Iris pigment epithelial cell (primary cell): ENCODE measurements at regions not wholly inside any gene's neighbourhood (a gene's known extent, or its start where the extent isn't known, plus 50 kb on each side); places are given as distances from the start of the nearest gene placed in this dataset.
A peak's percentile ranks its signal among the peaks of the same experiment; 100 is the strongest.

Experiments used
- DNase-seq: peaks from one replicate; pipeline ENCODE4 v3.0.0-alpha.2; 2011; ENCODE audit warnings: low read depth

DNA sequence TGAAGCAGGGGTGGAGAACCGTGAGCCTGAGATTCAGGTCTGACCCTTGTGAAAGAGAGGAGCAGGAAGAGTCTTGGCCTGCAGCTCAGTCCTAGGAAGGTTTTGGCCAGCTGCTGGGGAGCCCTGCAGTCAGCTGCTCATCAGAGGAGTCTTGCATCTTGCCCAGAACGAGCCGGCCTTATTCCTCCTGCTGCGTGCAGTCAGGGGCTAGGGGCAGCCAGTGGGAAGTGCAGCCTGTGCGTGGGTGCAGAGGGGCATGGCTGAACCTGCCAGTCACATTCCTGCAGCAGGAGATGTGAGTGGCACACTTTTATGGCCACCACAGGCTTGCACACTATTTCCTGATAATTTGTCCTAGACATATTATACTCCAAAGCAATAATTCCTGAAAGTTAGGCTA is 278.7 kb downstream of the NPR3 start:
- no peak for DNase-seq

DNA sequence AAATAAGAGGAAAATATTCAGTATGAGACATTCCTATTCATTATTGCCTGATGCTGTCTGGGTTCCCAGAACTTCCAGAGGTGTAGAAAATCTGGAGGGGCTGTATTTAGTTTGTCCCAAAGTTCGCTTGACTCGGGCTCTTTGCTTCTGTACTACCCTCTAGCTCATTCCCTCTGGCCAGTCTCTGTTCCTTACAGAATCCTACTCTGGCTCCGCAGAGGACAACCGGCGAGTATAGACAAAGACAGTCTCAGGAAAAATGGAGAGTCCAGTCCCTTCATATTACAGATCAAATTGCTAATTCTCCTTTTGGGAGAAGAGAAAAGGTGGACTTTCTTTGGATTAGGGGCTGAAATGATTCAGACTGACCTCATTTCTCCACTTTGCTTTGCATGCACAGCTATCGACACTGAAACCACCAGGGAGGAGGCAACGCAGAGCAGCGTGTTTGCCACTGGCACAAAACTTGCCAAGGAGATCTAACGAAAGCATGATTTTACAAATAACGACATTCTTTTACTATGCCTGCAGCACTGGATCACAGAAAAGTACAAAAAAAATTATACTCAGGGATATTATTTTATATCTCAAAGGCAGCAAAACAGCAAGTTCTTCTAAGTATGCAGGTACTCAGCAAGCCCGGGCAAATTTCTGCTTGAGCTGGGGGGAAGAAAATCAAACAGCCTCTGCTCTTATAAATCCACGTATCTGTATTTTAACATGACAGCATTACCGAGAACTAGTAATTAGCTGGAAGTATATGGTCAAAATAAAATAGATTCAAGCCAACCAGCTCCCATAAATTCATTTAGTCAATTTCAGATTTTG is 279.7 kb downstream of the NPR3 start:
- DNase-seq: no peak

DNA sequence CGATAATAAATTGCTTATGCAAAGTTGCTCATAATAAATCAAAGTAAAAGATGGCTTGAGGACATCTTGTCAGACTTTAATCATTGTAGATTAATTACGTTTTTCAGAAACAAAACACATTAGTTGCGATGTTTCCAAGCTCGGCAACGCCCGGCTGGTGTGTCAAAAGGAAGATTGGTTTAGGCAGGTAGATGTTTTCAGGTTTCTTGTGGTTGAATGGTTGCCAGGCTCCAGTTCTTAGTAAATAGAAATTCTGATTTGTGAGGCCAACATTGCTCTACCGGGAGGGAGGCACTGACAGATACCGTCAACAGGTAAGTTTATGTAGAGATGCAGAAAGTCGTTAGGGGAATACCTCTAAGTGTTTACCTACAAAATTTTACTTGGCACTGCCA is 280.3 kb downstream of the NPR3 start:
- no peak for DNase-seq

DNA sequence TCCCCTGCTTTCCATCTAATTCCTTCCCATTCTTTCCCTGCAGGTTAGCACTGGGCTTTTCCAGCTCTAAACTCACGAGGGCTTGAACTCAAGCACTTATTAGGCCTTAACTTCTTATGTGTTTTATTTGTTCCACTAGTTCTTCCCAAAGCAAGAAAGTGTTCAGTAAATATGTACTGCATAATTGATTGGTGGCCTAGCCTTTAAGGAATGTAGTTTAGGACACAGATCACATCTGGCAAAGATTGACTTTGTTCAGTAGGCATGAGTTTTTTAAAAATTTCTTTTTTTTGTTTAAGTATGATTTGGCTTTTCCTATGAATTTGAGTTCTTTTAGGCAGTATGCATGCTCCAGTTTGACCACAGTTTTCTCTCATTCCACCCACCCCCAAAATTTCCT is 285.2 kb downstream of the NPR3 start:
- no peak for DNase-seq

DNA sequence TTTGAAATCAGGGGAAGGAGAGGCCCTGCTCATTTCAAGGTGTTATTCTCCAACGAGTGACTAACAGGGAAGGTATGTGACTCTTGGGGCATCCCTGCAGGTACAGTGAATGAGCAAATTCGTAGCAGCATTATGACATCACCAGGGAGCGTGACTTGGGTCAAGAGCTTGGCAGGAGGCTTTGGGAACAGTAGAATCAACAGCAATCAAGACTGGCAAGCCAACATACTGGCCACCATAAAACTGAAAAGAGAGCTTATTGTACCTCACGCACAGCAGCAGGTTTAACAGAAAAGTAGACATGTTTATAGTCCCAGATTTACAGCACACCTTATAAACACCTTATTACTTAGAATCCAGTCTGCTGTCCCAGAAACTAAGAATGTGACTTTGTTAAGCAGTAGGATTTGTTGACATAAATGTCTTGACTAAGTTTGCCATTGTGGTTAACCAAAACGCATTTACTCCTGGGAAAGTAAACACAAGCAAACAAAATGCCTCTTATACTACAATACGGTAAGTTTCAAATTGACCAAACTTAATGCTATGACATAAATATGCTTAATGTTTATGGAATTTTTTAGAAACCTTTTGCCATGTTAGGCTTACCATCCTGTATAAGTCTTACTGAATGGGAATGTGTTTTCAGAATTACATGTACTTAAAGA is 297.8 kb downstream of the NPR3 start:
- DNase-seq: no peak

- peak; percentile 57 for DNase-seq
These were observed 299.7 kb downstream of the NPR3 start for GRCh38 chr5:33010846-33011245.

- no peak for DNase-seq
These were observed 300.7 kb downstream of the NPR3 start for GRCh38 chr5:33011801-33012200.

GRCh38 chr5:33023649-33024048 is 312.5 kb downstream of the NPR3 start:
- peak; percentile 47 for DNase-seq

DNA sequence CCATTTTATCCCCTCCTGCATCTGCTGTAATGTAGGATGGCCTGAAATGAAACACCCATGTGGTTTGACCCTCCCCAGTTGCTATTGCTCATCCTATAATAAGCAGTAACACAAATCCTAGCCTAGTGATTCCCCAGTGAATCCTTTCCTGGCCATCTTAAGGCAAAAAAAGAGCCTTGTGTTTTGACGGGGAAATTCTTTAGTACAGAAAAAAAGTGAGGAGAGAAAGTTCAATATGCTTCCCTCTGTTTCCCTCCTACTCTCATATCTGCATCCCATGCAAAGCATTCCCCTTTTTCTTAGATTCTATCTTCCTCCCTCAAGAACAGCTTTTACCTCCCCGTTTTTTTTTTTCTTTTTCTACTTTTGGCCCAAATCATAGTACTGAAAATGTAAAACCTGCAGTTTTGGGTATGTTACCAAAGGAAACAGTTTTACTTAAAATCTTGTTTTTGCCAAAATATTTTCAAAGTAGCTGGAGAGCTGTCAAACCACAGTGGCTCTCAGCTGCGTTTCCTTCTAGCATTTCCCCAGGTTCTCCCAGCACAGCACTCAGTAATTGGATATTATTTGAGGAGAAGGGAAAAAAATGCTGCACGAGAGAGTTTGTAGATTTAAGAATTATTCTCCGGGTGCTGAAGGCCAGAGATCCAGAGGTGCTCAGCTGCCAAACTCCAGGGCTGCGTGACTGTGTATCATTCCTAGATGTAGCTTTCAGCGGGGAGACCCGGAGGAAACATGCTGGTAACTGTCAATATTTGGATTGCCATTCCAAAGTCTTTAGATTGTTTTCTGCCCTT is 321.4 kb downstream of the NPR3 start:
- DNase-seq: peak; percentile 18

DNA sequence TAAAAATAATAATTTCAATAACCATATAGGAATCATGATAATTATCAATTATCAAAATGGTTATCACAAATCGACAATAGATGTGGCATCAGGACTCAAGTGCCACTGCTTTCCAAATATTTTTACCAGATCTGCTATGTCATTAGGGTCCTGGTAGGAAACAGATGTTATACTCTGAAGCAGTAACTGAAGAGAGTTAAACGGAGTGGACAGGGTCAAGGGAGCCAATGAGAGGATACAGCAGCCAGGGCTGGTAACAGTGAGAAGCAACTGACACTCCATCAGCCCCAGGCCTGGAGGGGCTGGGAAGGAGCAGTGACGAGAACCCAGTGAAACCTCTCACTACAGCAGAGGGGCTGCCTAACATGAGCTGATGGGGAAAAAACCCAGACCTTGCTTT is 322.4 kb downstream of the NPR3 start:
- no peak for DNase-seq

DNA sequence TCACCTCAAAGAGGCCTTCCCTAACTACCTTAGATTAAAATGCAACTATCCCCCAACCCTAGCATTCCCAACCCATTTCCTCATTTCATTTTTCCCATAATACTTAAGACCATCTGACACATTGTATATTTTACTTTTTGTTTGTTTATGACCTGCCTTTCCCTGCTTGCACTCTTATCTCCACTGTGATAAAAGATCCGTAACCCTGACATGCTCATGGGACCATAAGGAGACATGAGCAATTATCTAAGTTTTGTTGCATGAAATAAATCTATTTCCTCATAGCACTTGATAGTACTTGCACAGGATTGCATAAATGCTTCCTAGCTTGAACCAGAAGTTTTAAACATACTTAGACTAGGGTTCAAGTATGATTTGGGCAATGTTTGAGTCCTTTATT is 323.7 kb downstream of the NPR3 start:
- DNase-seq: no peak

GRCh38 chr5:33035851-33036527 is 324.9 kb downstream of the NPR3 start:
- no peak for DNase-seq

DNA sequence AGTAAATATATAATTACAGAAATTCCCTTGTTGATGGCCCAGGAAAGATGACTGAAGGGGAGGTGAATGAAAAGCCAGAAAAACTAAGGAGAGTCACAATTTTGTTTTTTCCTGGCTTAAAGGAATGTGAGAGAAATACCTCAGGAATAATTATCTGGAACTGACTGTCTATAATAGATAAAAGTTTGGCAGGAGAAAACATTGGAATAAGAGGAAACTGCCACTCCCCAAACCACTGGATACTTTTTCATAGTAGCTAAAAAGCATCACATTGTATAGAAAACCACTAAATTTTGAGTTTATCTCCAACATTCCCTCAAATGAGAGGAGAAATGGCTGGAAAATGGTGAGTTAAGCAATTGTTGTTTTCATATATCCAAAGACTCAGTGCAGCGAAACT is 326.0 kb downstream of the NPR3 start:
- DNase-seq: no peak

GRCh38 chr5:33041586-33041985 is 330.5 kb downstream of the NPR3 start:
- no peak for DNase-seq

- no peak for DNase-seq
These were observed 332.3 kb downstream of the NPR3 start for GRCh38 chr5:33043343-33043997.

DNA sequence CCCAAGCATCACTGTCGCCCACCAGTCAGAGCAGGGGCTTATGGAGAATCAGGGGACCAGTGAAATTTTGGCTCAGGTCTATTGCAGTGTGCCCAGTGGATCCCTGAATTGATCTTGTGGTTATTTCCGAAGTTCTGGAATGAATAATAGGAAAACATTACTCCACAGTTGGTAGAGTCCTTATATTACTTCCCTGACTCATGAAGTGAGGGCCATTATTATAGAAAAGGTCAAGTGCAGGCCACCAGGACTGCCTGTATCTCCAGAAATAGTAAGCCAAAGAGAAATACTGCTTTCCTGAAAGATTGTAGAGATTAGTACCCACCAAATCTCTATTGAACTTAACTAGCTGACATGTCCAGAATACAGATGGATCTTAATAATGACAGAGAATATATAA is 335.0 kb downstream of the NPR3 start:
- peak; percentile 22 for DNase-seq

GRCh38 chr5:33048315-33048714 is 337.2 kb downstream of the NPR3 start:
- DNase-seq: no peak

- DNase-seq: no peak
These were observed 338.2 kb downstream of the NPR3 start for GRCh38 chr5:33049298-33049697.

- peak; percentile 94 for DNase-seq
These were observed 338.7 kb downstream of the NPR3 start for GRCh38 chr5:33049842-33050241.

GRCh38 chr5:33059081-33059480 is 348.0 kb downstream of the NPR3 start:
- DNase-seq: no peak

DNA sequence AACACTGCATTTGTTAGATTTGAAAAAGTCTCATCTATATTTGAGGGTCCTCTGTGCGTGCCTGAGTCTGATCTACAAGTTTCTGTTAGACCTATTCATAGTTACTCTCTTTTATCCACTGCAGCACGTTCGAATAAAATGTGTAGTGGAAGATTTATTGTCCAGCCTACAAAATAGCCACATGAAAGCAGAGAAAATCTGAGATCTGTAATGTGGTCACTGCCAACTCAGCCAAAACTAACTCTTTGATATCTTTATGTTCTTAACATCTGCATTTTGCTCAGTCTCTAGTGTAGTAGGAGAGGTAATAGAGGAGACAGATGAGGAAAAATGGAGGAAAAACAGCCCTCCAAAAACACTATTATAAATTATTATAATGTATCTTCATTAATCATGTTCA is 354.0 kb downstream of the NPR3 start:
- DNase-seq: no peak

DNA sequence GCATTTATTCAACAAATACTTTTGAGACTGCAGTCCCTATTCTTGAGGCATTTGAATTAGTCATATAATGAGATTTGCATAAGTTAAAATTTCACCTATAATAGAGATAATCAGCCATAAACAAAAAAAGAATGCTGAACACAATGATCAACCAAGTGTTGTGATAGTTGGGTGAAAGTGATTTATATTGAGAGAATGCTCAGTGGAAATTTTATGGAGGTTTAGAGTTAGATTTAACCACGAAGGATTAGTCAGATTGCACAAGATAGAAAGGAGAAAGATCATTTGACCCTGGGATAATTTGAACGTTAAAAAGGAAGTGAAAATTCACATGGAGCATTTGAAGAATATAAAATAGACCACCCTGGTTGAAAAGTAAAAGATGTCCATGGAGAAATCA is 356.2 kb downstream of the NPR3 start:
- no peak for DNase-seq
